Trophoblast cell (in vitro differentiated cells and primary cell): ENCODE measurements at regions not wholly inside any gene's neighbourhood (a gene's known extent, or its start where the extent isn't known, plus 50 kb on each side); places are given as distances from the start of the nearest gene placed in this dataset.

Experiments
- DNase-seq, 2 donors: peaks; one replicate each; pipeline ENCODE4 v3.0.0-alpha.2; 2016
- H2AFZ ChIP-seq: 2 replicates; pipeline ENCODE4 v1.6.1; 2013; ENCODE audit warnings: low read length, moderate library complexity, mild to moderate bottlenecking; ENCODE audit not compliant: insufficient read depth, poor library complexity
- H2AK5ac ChIP-seq: 2 replicates; pipeline ENCODE4 v1.6.1; 2013; ENCODE audit warnings: mild to moderate bottlenecking, low read length
- H2BK120ac ChIP-seq: 2 replicates; pipeline ENCODE4 v1.6.1; 2013; ENCODE audit warnings: low read length, mild to moderate bottlenecking, moderate library complexity; ENCODE audit not compliant: insufficient read depth, poor library complexity
- H2BK12ac ChIP-seq: 2 replicates; pipeline ENCODE4 v1.6.1; 2013; ENCODE audit warnings: mild to moderate bottlenecking, low read length, moderate library complexity
- H2BK5ac ChIP-seq: 2 replicates; pipeline ENCODE4 v1.6.1; 2013; ENCODE audit warnings: low read length, low read depth, moderate library complexity, mild to moderate bottlenecking; ENCODE audit not compliant: poor library complexity
- H3K14ac ChIP-seq: 2 replicates; pipeline ENCODE4 v1.6.1; 2013; ENCODE audit warnings: mild to moderate bottlenecking, low read length
- H3K18ac ChIP-seq: 2 replicates; pipeline ENCODE4 v1.6.1; 2013; ENCODE audit warnings: mild to moderate bottlenecking, low read length
- H3K23ac ChIP-seq: 2 replicates; pipeline ENCODE4 v1.6.1; 2013; ENCODE audit warnings: low read length
- H3K27ac ChIP-seq: 2 replicates; pipeline ENCODE4 v1.5.1; 2013; ENCODE audit warnings: low read depth, mild to moderate bottlenecking, inconsistent platforms, low read length, moderate library complexity
- H3K27me3 ChIP-seq: 2 replicates; pipeline ENCODE4 v1.6.1; 2013; ENCODE audit warnings: inconsistent platforms, mild to moderate bottlenecking, low read length, moderate library complexity; ENCODE audit not compliant: insufficient read depth
- H3K36me3 ChIP-seq, 2 experiments: 1 replicate in 1 of 2; 2 replicates in 1 of 2; pipeline ENCODE4 v1.6.1; 2013; ENCODE audit warnings: low read length in 2 of 2, mild to moderate bottlenecking in 2 of 2, moderate library complexity in 1 of 2; ENCODE audit not compliant: insufficient read depth in 2 of 2, control insufficient read depth in 1 of 2
- H3K4ac ChIP-seq: 2 replicates; pipeline ENCODE4 v1.6.1; 2013; ENCODE audit warnings: low read depth, mild to moderate bottlenecking, low read length, moderate library complexity
- H3K4me1 ChIP-seq, 2 experiments: 1 replicate in 1 of 2; 2 replicates in 1 of 2; pipeline ENCODE4 v1.6.1; 2013; ENCODE audit warnings: low read length in 2 of 2, mild to moderate bottlenecking in 2 of 2, moderate library complexity in 1 of 2; ENCODE audit not compliant: insufficient read depth in 2 of 2, control insufficient read depth in 1 of 2
- H3K4me2 ChIP-seq: 2 replicates; pipeline ENCODE4 v1.6.1; 2013; ENCODE audit warnings: inconsistent platforms, mild to moderate bottlenecking, low read length, moderate library complexity
- H3K4me3 ChIP-seq: 2 replicates; pipeline ENCODE4 v1.5.1; 2013; ENCODE audit warnings: mild to moderate bottlenecking, low read depth, low read length, inconsistent platforms
- H3K79me1 ChIP-seq: one replicate; pipeline ENCODE4 v1.6.1; 2013; ENCODE audit warnings: low read length
- H3K79me2 ChIP-seq: 2 replicates; pipeline ENCODE4 v1.6.1; 2013; ENCODE audit warnings: low read length, mild to moderate bottlenecking; ENCODE audit not compliant: control insufficient read depth, insufficient read depth, poor library complexity
- H3K9ac ChIP-seq: 2 replicates; pipeline ENCODE4 v1.6.1; 2013; ENCODE audit warnings: mild to moderate bottlenecking, low read length
- H3K9me3 ChIP-seq: 2 replicates; pipeline ENCODE4 v1.6.1; 2013; ENCODE audit warnings: low read depth, mild to moderate bottlenecking, control low read depth, inconsistent platforms, low read length; ENCODE audit not compliant: insufficient read depth
- H4K12ac ChIP-seq: 2 replicates; pipeline ENCODE4 v1.6.1; 2013; ENCODE audit warnings: low read depth, mild to moderate bottlenecking, low read length, moderate library complexity
- H4K8ac ChIP-seq: 2 replicates; pipeline ENCODE4 v1.6.1; 2013; ENCODE audit warnings: low read depth, mild to moderate bottlenecking, low read length, moderate library complexity
- H4K91ac ChIP-seq: one replicate; pipeline ENCODE4 v1.6.1; 2013; ENCODE audit warnings: low read depth, mild to moderate bottlenecking, low read length, moderate library complexity
- WGBS: extraction: QIAGEN DNeasy Blood & Tissue Kit; methylation state at CpG from one replicate; pipeline ENCODE4 v1.1.7; 2013; ENCODE audit warnings: missing lambda C conversion rate; ENCODE audit not compliant: insufficient read length, insufficient coverage; ENCODE audit errors: extremely low coverage; 5-methylcytosine and 5-hydroxymethylcytosine counted together

DNA sequence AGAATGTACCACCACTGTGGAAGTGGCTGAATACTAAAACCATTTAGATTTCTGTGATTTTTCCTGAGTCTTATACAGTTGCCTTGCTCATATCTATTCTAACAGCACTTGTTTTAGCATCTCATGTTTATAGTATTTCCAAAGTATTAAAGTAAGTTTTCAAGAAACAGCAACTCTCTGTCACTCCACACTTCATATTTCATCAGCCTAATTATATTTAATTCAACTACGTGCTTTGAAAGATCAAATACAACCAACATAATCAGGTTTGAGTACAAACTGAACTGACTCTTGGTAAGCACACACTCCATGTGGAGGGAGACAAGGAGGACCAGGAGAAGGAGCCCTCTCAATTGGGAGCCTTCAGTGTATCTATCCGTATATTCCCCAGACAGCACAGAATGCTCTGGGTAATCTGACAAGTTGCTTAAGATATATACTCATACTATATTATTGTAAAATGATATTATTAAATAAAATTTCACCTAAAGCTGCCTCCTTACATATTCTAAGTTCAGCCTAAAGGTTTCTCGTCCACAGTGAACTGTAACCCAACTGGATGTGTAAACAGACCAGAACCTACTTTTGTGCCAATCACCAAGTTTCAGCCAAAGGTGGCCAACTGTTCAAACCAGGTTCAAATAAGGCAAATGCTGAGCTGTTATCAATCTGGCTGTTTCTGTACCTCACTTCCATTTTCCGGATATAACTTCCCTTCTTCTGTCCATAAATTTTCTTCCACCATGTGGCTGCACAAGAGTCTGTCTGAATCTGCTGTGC, 105.0 kb upstream of the RASSF8 start:
- no CpG with 5 or more reads among the region's 4 CpGs for WGBS
- no peak overlapping the region for H3K14ac ChIP-seq
- no peak overlapping the region for H4K8ac ChIP-seq
- peaks cover 0 to 6% of the 10 kb centered on the region in 2 experiments for H3K4me1 ChIP-seq
- no peak overlapping the region for H2BK120ac ChIP-seq
- H2BK12ac ChIP-seq = no peak overlapping the region
- H3K79me2 ChIP-seq = no peaks in the 10 kb centered on the region
- no peak for DNase-seq
- no peaks in the 10 kb centered on the region for H3K36me3 ChIP-seq
- H3K4ac ChIP-seq = no peak overlapping the region
- H4K12ac ChIP-seq = no peak overlapping the region
- no peak overlapping the region for H3K23ac ChIP-seq
- H3K27ac ChIP-seq = no peak overlapping the region
- no peak overlapping the region for H4K91ac ChIP-seq
- no peaks in the 10 kb centered on the region for H3K9me3 ChIP-seq
- H2AFZ ChIP-seq = no peak overlapping the region
- H3K18ac ChIP-seq = no peak overlapping the region
- no peaks in the 10 kb centered on the region for H3K27me3 ChIP-seq
- H2BK5ac ChIP-seq = no peak overlapping the region
- no peak overlapping the region for H3K9ac ChIP-seq
- no peak overlapping the region for H3K4me3 ChIP-seq
- H3K79me1 ChIP-seq = no peaks in the 10 kb centered on the region
- H3K4me2 ChIP-seq = no peak overlapping the region
- H2AK5ac ChIP-seq = no peak overlapping the region

DNA sequence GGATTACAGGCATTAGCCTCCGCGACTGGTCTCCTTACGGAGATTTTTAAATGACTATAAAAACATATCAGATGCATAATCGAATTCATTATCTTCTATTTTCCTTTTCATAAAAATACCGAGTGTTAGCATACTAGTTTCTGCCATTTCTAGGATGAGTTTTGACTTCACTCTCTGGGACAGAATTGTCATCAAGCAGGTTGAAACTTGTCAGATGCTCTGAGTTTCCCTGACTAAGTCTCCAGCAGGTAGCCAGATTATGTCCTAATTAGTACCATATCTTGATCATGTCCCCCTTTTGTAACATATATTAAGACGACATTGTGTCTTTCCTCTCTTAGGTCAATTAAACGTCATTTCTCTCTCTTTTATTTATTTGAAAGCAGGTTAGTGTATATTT, 103.5 kb upstream of the RASSF8 start:
- Histone ChIP-seq H4K91ac (no peak overlapping the region), H2BK120ac (no peak overlapping the region), H3K4ac (no peak overlapping the region), H2BK12ac (no peak overlapping the region), H2BK5ac (no peak overlapping the region), H3K18ac (no peak overlapping the region), H4K8ac (no peak overlapping the region), H3K27me3 (no peaks in the 10 kb centered on the region), H3K23ac (no peak overlapping the region), H3K9me3 (no peaks in the 10 kb centered on the region), H4K12ac (no peak overlapping the region), H3K27ac (no peak overlapping the region), H3K36me3 (no peaks in the 10 kb centered on the region), H3K9ac (no peak overlapping the region), H3K4me1 (peaks cover 2 to 4% of the 10 kb centered on the region in 2 experiments), H3K4me2 (no peak overlapping the region), H3K4me3 (no peak overlapping the region), H2AFZ (no peak overlapping the region), H3K79me2 (no peaks in the 10 kb centered on the region), H3K14ac (no peak overlapping the region), H2AK5ac (no peak overlapping the region), H3K79me1 (no peaks in the 10 kb centered on the region)
- WGBS = no CpG with 5 or more reads among the region's 7 CpGs
- DNase-seq = no peak

DNA sequence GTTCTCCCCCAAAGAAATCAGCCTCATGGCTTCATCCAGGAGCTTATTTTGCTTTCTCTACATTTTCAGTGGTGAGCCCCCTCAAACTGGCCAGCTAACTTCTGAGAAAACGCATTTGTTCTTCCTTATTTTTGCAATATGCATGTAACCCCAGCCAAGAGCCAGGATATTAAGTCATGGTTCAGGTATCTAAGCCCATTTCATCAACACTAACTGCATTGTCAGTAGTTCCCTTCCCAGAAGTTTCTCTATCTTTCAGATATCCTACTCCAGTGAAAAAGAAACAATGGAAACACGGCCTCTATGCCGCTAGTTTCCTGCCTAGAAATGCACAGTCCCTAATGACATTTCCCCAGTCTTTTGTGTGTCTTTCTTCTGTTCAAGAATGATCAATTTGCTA, 102.8 kb upstream of the RASSF8 start:
- H3K79me1 ChIP-seq = peaks cover under 1% of the 10 kb centered on the region
- no CpG with 5 or more reads among the region's 3 CpGs for WGBS
- no peak overlapping the region for H3K14ac ChIP-seq
- H3K4me3 ChIP-seq = no peak overlapping the region
- no peak overlapping the region for H4K91ac ChIP-seq
- no peak overlapping the region for H4K8ac ChIP-seq
- no peak overlapping the region for H2BK120ac ChIP-seq
- no peak overlapping the region for H3K4ac ChIP-seq
- no peak overlapping the region for H3K23ac ChIP-seq
- H2AK5ac ChIP-seq = no peak overlapping the region
- H3K18ac ChIP-seq = no peak overlapping the region
- H2AFZ ChIP-seq = no peak overlapping the region
- H3K27me3 ChIP-seq = no peaks in the 10 kb centered on the region
- no peak overlapping the region for H3K4me2 ChIP-seq
- no peak overlapping the region for H2BK5ac ChIP-seq
- no peaks in the 10 kb centered on the region for H3K36me3 ChIP-seq
- H3K79me2 ChIP-seq = no peaks in the 10 kb centered on the region
- no peak overlapping the region for H3K9ac ChIP-seq
- no peak overlapping the region for H2BK12ac ChIP-seq
- peaks cover 3 to 4% of the 10 kb centered on the region in 2 experiments for H3K4me1 ChIP-seq
- DNase-seq = peak; percentile 44 to 76
- H4K12ac ChIP-seq = no peak overlapping the region
- no peaks in the 10 kb centered on the region for H3K9me3 ChIP-seq
- H3K27ac ChIP-seq = no peak overlapping the region

DNA sequence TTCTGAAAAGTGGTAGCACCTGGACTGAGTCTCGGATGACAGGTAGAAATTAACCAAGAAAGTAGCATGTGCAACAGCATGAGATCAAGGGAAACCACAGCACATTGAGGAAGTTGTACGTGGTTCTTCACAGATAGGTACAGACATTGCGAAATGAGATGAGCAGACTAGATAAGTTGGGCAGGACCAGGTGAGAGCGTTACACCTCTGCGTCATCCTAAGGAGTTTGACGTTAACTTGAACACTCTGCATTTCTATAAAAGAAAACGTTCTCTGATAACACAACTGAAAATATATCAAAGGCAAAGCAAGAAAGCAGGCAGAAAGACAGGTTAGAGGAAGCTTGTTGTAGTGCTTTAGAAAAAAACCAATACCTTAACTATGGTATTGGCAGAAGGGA, 98.5 kb upstream of the RASSF8 start:
- Histone ChIP-seq H2BK12ac (no peak overlapping the region), H3K36me3 (no peaks in the 10 kb centered on the region), H4K12ac (no peak overlapping the region), H3K9ac (no peak overlapping the region), H3K4me1 (peaks cover 3 to 4% of the 10 kb centered on the region in 2 experiments), H2AK5ac (no peak overlapping the region), H3K23ac (no peak overlapping the region), H3K79me1 (peaks cover 2% of the 10 kb centered on the region), H4K91ac (no peak overlapping the region), H3K14ac (no peak overlapping the region), H2BK120ac (no peak overlapping the region), H3K27me3 (no peaks in the 10 kb centered on the region), H3K79me2 (no peaks in the 10 kb centered on the region), H3K4me3 (no peak overlapping the region), H2AFZ (no peak overlapping the region), H3K4me2 (no peak overlapping the region), H4K8ac (no peak overlapping the region), H3K4ac (no peak overlapping the region), H3K27ac (no peak overlapping the region), H3K18ac (no peak overlapping the region), H2BK5ac (no peak overlapping the region), H3K9me3 (no peaks in the 10 kb centered on the region)
- peak; percentile 93 to 99 for DNase-seq
- WGBS = no CpG with 5 or more reads among the region's 7 CpGs
